ENCODE measurements at regions not wholly inside any gene's neighbourhood (a gene's known extent, or its start where the extent isn't known, plus 50 kb on each side); places are given as distances from the start of the nearest gene placed in this dataset.

DNA sequence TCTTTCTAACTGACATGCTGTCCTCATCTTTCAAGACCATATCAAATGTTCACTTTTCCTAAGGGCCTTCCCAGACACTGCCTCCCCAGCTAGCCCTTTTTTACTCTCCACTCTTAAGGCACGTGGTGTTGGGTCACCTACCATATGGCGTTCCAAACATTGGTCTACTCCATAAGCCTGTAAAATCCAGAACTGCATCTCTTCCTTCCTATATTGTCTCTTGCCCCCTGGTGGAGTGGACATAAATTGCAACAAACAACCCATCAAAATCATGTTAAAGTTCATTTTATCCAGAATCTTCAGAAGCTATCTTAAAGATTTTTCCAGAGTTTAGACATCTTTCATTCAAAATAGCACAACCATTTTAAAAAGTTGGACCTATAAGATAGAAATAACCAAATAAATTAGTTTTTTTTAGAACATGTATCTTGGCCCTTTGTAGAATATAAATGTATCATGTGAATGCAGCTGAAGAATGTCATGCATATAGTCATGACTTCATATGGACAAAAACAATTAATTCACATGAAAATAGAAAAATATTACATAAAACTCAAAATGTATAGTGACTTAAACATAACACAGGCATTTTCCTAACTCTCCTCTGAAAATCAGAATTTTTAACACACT is 180.6 kb upstream of the CHRM2 start:
- ATAC-seq: no peak
- BruUV-seq (replicated peaks): no TSS peak
- peak; percentile 57 for TF ChIP-seq CTCF (IDR thresholded peaks at IDR 0.05)
- no peak for TF ChIP-seq SIN3A (IDR thresholded peaks at IDR 0.05; ENCODE audit: borderline replicate concordance, insufficient read depth, low read depth, low read length)
- TF ChIP-seq REST (IDR thresholded peaks at IDR 0.05; ENCODE audit: insufficient read depth in 1 of 2, low read depth in 2 of 2, low read length in 1 of 2): no peak
- TF ChIP-seq POLR2AphosphoS5 (IDR thresholded peaks at IDR 0.05; ENCODE audit: low read depth, low read length): no peak
- no peak for TF ChIP-seq TCF7L2 (IDR thresholded peaks at IDR 0.05; ENCODE audit: low read depth, low read length)
- ChIA-PET POLR2A (no interaction called here), CTCF (no interaction called here)
- H3K27me3 ChIP-seq (ENCODE audit: control insufficient read depth, insufficient read depth, low read length): no peaks in the 10 kb centered on the region
- H3K4me3 ChIP-seq (ENCODE audit: low read depth in 2 of 2, low read length in 2 of 2): no peak overlapping the region
- H3K4me1 ChIP-seq (ENCODE audit: control insufficient read depth, insufficient read depth, low read length): no peaks in the 10 kb centered on the region
- H3K36me3 ChIP-seq (ENCODE audit: control insufficient read depth, insufficient read depth, low read length): no peaks in the 10 kb centered on the region
- no peaks in the 10 kb centered on the region for H3K9me3 ChIP-seq (ENCODE audit: control insufficient read depth, insufficient read depth, low read depth, low read length)
- no peak overlapping the region for H3K27ac ChIP-seq (ENCODE audit: low read length)
- in situ Hi-C loops (cut with HindIII; ENCODE audit: low pct_unique_long_range_greater_than_20kb, low sequenced_read_pairs) (no loop called here), intact Hi-C loops (cut with micrococcal nuclease; ENCODE audit: unreplicated experiment) (no loop called here)
- DNase-seq (ENCODE audit: low read depth, low spot score): peak; percentile 7

DNA sequence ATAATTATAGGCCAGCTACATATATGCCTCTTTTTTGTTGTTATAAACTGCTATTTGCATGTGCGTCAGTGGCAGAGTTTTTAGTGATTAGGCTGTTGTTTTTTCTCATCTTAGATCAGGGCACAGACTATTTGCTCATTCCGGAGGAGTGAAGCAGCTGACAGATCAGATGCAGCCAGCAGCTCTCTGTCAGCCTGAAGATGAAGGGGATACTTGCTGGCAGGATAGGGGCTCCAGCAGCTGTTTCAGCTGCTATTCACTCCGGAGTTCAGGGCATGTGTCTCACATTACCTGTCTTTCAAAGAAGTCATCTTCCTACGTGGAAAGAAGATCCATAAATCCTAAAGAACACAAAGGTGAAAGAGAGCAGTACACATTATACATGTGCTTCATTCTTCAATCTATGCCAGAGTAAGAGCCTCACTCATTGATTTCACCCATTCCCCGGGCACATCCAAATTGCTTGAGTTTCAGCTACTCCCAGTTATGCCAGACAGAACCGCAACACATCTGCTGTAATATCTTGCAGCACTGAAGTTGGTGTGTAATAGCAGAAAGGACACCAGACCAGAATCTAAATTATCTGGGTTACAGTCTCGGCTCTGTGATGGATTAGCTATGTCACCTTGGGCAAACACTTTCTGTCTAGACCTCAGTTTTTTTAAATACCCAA is 182.8 kb upstream of the CHRM2 start:
- no TSS peak for BruUV-seq (replicated peaks)
- ATAC-seq: no peak
- in situ Hi-C loops (cut with HindIII; ENCODE audit: low pct_unique_long_range_greater_than_20kb, low sequenced_read_pairs): no loop called here

More for the DNA sequence above, 182.8 kb upstream of the CHRM2 start:
- no peak for DNase-seq (ENCODE audit: low read depth, low spot score)
- POLR2A ChIA-PET: no interaction called here
- H3K27ac ChIP-seq (ENCODE audit: low read length): no peak overlapping the region
- H3K4me3 ChIP-seq (ENCODE audit: low read depth in 2 of 2, low read length in 2 of 2): no peak overlapping the region
- no peak for TF ChIP-seq REST (IDR thresholded peaks at IDR 0.05; ENCODE audit: insufficient read depth in 1 of 2, low read depth in 2 of 2, low read length in 1 of 2)
- no peak for TF ChIP-seq SIN3A (IDR thresholded peaks at IDR 0.05; ENCODE audit: borderline replicate concordance, insufficient read depth, low read depth, low read length)
- TF ChIP-seq CTCF (IDR thresholded peaks at IDR 0.05): no peak
- TF ChIP-seq POLR2AphosphoS5 (IDR thresholded peaks at IDR 0.05; ENCODE audit: low read depth, low read length): no peak
- TF ChIP-seq TCF7L2 (IDR thresholded peaks at IDR 0.05; ENCODE audit: low read depth, low read length): no peak
- CTCF ChIA-PET: no interaction called here
- H3K27me3 ChIP-seq (ENCODE audit: control insufficient read depth, insufficient read depth, low read length): no peaks in the 10 kb centered on the region
- intact Hi-C loops (cut with micrococcal nuclease; ENCODE audit: unreplicated experiment): no loop called here
- no peaks in the 10 kb centered on the region for H3K9me3 ChIP-seq (ENCODE audit: control insufficient read depth, insufficient read depth, low read depth, low read length)
- H3K36me3 ChIP-seq (ENCODE audit: control insufficient read depth, insufficient read depth, low read length): no peaks in the 10 kb centered on the region
- no peaks in the 10 kb centered on the region for H3K4me1 ChIP-seq (ENCODE audit: control insufficient read depth, insufficient read depth, low read length)

Measured in Panc1 (cell line).